Stimulated activated CD4-positive, alpha-beta T cell treated with anti-CD3 and anti-CD28 coated beads, Interleukin-4, amount 100 ng/mL, for 48 hours (primary cell): ENCODE measurements at regions not wholly inside any gene's neighbourhood (a gene's known extent, or its start where the extent isn't known, plus 50 kb on each side); places are given as distances from the start of the nearest gene placed in this dataset.

Source experiments
- DNase-seq, 2 donors: peaks; one replicate each; pipeline ENCODE4 v3.0.0-alpha.2; 2020; ENCODE audit warnings: low read depth in 2 of 2

DNA sequence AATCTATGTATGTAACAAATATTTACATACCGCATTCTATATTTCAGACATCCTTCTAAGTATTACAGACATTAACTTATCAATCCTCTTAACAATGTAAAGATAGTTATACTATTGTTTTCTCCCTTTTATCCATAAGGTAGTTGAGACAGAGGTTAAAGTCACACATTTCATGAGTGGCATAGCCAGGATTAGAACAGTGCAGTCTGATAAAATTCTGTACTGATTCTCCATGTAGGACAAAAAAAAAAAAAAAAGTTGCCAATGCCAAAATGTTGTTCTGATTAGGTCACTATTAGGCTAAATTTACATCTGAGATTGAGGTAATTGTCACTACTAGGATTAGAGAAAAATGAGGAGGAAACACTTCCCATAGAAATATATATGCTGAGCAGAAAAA lies 629.2 kb downstream of the OTOL1 start:
- DNase-seq = no peak

DNA sequence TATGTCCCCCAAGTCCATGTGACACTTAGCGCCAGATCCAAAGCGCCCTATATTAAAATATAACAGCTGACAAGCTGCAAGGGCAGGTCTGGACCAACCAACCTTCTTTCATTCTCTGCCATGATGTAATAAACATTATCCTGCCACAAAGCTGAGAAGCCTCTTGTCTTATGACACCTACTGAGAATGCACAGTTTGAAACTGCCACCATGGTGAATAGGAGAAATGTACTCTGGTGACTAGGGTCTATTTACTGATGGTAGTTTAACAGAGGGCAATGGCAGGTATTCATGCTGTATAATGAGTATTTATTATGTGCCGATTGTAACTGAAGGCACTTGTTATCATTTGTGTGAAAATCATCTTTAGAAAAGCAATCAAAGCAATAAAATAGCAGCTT lies 634.0 kb downstream of the OTOL1 start:
- DNase-seq = no peak

DNA sequence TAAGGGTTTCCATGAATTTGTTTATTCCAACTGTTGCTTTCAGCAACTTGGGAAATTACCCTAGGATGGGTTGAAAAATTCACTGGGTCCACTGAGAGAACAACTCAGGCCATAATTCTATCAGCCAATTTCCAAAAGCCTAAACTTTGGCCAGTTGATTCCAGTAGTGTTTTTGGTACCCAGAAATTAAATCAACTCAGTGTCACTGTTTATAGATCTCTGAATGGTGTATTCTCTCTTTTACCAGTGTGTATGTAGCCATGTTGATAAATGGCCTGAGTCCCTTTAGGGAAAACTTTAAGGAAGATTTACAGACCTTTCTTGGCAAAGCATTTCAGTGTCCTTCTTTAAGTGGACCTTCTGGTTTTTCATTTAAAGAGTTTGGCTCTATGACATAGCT lies 636.4 kb downstream of the OTOL1 start:
- DNase-seq = no peak

DNA sequence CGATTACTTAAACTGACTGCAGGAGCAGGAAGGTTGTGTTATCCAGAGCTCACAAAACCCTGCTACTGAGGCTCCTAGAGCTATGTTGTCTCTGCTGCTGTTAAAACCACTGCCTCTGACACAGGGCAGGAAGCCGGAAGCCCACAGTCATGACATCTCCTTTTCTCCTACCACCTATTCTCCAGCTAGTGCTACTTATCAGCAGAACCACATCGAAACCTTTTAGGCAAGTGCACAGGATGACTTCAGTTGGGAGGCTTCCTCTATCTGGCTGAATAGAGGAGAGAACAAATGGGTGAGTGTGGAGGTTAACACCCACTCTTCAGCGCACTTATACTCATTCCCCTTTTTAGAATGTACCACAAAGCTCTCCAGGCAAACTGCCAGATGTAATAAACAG lies 638.0 kb downstream of the OTOL1 start:
- DNase-seq = no peak

DNA sequence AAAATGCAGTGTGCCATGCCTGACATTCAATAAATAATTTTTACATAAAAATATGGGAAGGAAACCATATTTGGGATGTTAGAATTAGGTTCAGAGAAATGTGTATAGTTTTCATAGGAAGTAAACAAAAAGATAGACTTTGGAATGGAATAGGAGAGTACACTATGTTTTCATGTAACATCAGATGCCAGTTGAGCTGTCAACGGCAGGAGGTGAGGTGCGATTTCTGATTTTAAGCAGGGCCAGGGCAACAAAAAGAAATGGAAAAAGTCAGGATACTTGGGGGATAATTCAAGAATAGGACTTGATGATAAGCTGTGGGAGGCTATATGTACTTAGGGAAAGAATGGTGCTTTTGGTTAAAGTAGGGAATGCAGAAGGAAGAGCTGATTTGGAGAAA lies 639.5 kb downstream of the OTOL1 start:
- DNase-seq = no peak

DNA sequence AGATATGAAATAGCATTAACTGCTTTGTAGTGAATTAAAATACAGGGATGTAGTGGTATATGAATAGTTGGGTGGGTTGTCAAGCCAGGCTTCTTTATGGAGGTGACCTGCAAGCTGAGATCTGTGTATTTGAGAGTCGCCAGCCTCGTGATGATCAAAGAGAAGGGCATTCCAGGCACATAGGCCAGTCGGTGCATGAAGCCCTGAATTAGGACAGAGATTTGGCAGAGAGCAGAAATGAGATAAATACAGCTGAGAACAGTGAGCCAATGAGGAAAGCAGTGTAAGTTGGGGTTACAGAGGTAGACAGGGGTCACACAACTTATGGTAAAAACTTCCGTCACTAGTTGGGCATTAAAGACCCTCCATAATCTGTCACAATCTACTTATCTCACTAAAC lies 641.9 kb downstream of the OTOL1 start:
- DNase-seq = no peak

DNA sequence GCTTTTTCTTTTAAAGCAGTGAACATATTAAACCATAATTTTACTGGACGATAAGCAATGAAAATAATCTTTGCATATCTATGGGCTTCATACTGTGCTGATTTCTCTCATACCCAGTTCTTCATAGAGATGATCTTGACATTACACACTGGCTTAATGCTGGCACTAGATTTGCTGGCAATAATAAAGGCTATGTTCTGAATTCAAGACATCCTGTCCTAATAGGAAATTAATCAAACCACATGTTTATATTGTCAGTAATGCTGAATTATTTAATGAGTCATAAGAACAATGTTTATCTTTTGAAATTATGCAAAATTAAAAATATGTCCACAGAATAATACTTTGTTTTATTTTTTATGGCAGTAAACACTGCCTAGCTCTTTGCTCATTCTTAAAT lies 643.2 kb downstream of the OTOL1 start:
- no peak for DNase-seq

DNA sequence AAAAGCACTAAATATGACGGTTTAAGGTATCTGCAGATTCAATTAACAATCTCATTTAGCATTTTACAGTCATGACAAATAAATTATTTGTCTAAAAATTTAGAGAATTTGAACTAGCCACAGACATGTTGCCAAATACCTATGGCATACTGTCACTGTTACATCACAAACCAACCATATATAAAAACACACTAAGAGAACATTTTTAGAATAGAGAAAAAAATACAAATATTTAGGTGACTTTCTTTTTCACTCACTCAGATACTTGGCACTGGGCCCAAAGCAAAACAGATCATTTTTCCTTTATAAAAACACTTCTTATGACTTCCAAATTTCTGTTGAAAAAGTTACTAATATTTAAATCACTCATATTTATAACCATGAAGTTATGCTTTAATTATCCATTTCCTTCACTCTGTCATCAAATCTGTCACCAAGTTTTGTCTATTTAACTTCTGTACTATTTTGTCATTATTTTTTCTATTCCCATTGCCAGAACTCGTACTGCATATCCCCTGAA lies 644.7 kb downstream of the OTOL1 start:
- no peak for DNase-seq

DNA sequence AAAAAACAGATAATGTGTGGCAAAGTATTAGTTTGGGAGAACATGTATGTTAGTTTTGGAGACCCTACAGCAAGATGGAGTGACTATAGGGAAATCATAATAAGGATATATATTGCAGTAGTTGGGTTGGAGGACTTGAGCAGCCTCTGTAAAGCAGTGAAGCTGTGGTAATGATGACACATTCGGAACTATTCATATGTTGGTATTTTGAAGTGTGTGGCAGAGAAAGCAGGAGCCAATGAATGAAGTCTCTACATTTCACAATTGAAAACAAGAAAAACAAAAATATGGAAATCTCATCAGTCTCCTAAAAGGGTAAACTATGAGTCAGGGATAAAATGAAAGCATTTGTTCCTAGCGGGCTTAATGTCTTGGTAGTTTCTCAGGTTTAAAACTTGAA lies 645.9 kb downstream of the OTOL1 start:
- DNase-seq = no peak

DNA sequence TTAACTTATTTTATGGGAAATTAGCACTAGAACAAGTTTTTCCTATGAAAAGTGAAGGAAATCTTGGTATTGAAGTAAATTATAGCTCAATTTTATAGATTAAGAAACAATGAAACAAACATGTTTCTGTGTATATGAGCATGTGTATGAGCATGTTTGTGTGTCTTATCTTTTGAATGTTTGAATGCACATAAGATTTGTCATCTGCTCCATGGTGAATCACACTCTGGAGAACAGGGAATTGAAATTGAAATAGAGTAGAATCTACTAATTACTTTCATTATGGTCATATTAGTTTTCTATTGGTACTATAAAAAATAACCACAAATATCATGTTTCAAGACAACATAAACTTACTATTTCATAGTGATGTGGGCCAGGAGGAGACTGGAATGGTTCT lies 646.6 kb downstream of the OTOL1 start:
- DNase-seq = no peak

DNA sequence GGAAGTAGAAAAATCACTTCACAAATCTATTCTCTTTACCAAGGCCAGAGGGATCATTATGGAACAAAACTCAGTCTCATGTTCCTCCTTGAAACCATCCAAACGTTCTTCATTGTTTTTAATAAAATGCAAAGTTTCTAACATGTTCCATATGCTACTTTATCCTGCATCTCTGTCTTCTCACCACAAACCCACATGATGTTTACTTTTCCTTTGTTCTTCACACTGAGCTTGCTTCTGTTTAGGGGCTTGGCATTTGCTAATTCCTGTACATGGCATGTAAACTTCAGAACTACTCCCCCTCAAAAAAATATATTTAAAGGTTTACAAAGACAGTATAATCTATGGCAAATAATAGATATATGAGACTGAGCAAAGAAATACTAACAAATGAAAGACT lies 651.4 kb downstream of the OTOL1 start:
- no peak for DNase-seq

DNA sequence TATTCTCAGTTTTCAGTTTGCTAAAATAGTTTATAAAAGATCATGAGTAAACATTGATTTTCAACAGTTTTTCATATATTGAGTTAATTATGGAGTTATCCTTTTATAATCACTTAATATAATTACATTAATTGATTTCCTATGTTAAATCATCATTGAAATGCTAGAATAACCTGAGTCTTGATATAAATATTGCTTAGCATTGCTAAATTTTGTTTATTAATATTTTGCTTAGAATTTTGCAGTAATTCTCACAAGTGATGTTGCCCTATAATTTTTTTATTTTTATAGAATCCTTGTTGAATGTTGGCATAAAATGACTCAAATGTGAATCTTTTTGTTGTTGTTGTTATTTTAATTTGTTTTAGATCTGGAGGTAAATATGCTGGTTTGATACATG lies 654.2 kb downstream of the OTOL1 start:
- DNase-seq = no peak

DNA sequence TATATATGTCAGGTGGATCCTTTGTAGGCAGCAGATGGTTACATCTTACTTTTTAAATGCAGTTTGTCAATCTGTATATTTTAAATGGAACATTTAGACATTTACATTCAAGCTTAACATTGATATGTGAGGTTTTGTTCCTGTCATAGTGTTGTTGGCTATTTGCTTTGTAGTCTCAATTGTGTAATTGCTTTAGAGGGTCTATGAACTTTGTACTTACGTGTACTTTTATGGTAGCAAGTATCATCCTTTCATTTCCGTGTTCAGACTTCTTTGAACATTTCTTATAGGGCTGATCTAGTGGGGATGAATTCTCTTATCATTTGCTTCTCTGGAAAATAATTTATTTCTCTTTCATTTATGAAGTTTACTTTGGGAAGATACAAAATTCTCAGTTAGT lies 656.0 kb downstream of the OTOL1 start:
- no peak for DNase-seq

DNA sequence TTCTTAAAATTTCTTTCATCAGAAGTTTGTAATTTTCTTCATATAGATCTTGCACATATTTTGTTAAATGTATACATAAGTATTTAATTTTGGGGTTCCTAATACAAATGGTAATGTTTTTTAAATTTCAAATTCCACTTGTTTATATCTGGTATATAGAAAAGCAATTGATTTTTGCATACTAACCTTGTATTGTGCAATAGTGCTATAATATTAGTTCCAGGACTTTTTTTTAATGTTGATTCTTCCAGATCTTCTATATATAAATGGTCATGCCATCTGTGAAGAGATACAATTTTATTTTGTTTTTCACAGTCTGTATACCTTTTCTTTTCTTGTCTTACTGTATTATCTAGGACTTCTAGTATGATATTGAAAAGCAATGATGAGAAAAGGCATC lies 665.0 kb downstream of the OTOL1 start:
- DNase-seq = no peak

DNA sequence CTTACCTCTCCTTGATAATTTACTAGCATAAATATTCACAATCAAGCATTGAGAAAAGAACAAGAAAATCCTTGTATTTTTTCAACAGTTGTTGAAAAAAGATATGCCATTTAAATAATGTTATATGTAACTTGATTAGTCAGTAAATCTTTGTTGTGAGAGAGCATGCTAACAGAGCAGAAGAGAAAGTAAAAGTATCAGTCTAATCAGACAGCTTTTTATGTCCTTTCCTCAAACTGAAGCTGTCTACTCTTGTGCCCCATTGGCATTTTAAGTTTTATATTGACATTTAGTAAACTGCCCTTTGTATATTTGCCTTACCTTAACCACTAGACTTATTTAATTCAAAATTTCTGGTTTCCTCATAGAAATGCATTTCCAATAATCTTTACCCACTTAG lies 668.7 kb downstream of the OTOL1 start:
- no peak for DNase-seq

DNA sequence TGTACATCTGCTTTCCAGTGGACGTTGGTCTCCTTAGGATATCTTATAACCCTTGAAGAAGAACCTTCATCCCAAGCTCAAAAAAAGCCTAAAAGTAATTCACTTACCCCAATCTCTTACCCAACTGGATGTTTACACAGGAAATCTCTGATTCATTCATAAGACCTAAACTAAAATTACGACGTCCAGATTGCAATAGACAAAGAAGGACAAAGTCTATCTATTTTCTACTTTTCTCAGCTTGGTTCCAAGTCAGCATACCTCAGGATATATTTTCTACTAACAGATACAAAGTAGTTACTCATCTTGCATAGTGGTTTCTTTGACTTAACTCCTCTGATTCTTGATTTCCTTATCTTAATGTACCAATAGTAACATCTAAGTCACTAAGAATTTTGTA lies 669.9 kb downstream of the OTOL1 start:
- no peak for DNase-seq

DNA sequence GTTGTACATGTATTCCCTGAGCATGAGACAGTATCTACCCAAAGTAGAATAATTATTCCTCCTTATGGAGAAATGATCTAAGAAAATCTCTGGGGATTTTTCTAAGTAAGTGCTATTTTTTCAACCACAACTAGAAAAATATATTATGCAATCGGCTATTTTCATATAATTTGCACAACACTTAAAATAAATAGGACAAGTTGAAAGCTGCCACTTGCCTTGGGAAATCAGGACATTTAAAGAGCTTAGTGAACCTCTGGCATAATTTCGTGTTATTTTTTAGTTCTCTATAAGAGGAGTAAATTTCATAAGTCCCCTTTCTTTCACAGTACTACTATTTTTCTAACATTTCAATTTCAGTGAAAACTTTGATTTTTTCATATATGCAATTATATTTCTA lies 672.1 kb downstream of the OTOL1 start:
- no peak for DNase-seq

DNA sequence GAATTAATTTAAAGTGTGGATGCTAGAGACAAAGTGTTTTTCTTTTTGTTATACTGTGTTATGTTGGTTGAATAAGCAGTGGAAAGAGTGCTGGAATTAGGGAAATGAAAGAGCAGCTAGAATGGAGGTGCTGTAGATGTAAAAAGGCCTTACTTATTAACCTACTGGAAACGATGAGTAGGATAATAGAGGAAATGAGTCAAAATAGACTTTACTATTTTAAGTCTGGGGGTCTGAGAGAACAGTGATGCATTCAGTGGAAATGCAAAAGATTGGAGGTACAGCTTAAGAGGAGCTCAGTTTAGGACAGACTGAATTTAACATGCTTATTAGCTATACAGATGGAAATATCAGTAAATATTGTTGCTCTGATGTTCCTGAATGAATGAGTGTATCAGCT lies 674.0 kb downstream of the OTOL1 start:
- DNase-seq = no peak

DNA sequence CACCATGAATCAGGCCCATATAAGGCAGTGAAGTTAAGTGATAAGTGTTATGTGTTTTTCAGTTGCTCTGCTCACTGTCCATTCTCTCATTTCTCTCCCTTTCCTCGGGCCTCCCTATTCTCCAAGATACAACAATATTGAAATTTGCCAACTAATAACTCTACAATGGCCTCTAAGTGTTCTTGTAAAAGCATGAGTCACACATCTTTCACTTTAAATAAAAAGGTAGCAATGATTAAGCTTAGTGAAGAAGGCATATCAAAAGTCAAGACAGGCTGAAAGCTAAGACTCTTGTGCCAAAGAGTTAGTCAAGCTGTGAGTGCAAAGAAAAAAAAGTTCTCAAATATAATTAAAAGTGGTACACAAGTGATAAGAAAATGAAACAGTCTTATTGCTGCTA lies 675.4 kb downstream of the OTOL1 start:
- DNase-seq = no peak

DNA sequence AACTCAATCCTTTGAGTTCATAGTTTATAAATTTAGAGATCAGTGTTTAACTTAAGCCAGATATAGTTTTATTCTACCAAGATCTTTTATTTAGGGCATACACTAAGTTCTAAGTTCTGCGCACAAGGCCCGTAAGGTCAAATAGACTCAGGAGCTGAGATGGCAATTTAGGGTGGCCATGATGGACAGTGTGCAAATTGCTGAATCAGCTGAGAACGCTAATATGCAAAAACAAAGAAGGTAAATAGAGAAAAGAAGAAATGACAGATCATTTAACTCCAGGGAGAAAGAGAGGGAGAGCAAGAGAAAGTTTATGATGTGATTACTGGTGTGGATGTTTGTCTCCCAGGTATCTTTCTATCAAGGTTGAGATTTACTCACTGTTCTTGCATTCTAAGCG lies 678.5 kb downstream of the OTOL1 start:
- DNase-seq = no peak

DNA sequence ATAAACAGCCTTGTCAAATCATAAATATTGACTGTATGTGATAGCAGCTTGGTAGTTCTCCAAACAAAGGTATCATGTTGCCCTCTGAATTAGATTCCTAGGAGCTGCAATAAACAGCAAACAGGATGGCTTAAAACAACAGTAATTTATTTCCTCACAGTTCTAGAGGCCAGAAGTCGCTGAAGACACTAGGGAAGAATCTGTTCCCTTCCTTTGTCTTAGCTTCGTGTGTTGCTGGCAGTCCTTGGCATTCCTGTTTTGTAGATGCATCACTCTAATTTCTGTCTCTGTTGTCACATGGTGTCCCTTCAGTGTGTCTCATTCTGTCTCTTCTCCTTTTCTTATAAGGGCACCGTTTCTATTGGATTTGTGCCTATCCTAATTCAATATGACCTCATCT lies 679.3 kb downstream of the OTOL1 start:
- no peak for DNase-seq

DNA sequence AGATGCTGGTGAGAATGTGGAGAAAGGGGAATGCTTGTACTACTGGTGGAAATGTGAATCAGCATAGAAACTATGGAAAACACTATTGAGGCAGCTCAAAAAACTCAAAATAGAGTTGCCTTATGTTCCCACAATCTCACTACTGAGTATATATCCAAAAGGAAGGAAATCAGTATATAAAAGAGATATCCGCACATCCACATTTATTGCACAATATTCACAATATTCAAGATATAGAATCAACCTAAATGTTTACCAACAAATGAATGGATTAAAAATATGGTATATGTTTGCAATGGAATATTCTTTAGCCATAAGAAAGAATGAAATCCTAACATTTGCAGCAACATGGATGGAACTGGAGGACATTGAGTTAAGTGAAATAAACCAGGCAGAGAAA lies 686.8 kb downstream of the OTOL1 start:
- DNase-seq = no peak

DNA sequence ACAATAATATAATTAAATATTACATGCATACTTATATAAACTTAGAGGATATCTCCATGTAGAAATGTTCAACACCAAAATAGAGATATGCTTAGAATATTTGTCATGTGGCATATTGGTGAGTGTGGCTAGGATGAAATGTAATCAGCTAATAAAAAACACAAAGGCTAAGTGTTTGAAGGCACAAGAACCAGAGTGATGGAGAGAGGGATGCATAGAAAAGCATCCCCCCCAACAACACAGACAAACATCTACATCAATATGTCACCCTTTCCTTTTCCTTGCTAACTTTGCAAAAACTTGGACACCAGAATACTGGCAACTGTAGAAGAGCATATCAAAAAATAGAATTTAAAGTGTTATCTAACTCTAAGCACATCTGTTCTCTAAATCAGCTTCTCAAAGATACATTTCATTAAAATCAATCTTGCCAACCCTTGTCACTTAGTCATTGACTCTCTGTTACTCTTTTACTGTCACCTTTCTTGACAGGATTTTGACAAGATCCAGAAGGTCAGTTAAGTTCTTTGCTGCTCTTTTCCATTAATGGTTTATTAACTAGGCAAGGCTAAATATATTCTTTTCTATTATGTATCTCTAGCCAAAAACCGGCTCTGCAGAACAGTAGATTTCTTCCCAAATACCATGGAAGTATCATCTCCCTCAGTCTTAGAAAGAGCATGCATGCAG lies 695.9 kb downstream of the OTOL1 start:
- no peak for DNase-seq
